SU-DHL-6 (cell line): ENCODE measurements at regions not wholly inside any gene's neighbourhood (a gene's known extent, or its start where the extent isn't known, plus 50 kb on each side); places are given as distances from the start of the nearest gene placed in this dataset.

ENCODE experiments used
- H2AFZ ChIP-seq: fragments of 200-600 bp; sonication (generic); 2 replicates; pipeline ENCODE4 v1.6.1; 2014; ENCODE audit warnings: low read depth, mild to moderate bottlenecking, moderate library complexity, mixed read lengths, antibody characterized with exemption, low read length; ENCODE audit not compliant: severe bottlenecking
- H3F3A ChIP-seq: fragments of 200-600 bp; shearing (Covaris generic); 2 replicates; pipeline ENCODE4 v1.6.0; 2016; ENCODE audit warnings: antibody characterized with exemption, mild to moderate bottlenecking; ENCODE audit not compliant: insufficient read depth
- H3K27ac ChIP-seq: fragments of 200-600 bp; sonication (generic); 2 replicates; pipeline ENCODE4 v1.5.1; 2016; ENCODE audit warnings: low read depth, mild to moderate bottlenecking, low read length, moderate library complexity, mixed read lengths
- H3K27me3 ChIP-seq: fragments of 200-600 bp; sonication (generic), shearing (Covaris generic); 2 replicates; pipeline ENCODE4 v1.6.0; 2014; ENCODE audit warnings: mild to moderate bottlenecking, low read length
- H3K36me3 ChIP-seq: fragments of 200-600 bp; sonication (generic); 2 replicates; pipeline ENCODE4 v1.6.1; 2014; ENCODE audit warnings: mild to moderate bottlenecking, low read length, mixed read lengths
- H3K4me2 ChIP-seq: fragments of 300-600, 200-600 bp; shearing (Covaris generic), sonication (generic); 2 replicates; pipeline ENCODE4 v1.6.0; 2014; ENCODE audit warnings: low read length, low read depth, mild to moderate bottlenecking; ENCODE audit not compliant: poor library complexity, severe bottlenecking
- H3K4me3 ChIP-seq: fragments of 200-600 bp; sonication (generic); 2 replicates; pipeline ENCODE4 v1.5.1; 2014; ENCODE audit warnings: antibody characterized with exemption, low read length, mild to moderate bottlenecking, mixed read lengths; ENCODE audit not compliant: insufficient read depth, poor library complexity, severe bottlenecking
- H3K79me2 ChIP-seq: fragments of 200-600 bp; sonication (generic); 2 replicates; pipeline ENCODE4 v1.6.1; 2014; ENCODE audit warnings: mild to moderate bottlenecking, low read length, moderate library complexity; ENCODE audit not compliant: insufficient read depth
- H3K9ac ChIP-seq: fragments of 200-600 bp; sonication (generic); 2 replicates; pipeline ENCODE4 v1.7.0; 2014; ENCODE audit warnings: mild to moderate bottlenecking, low read length
- H3K9me2 ChIP-seq: fragments of 200-600 bp; sonication (generic); replicated peaks from 2 replicates; pipeline ENCODE4 v1.6.1; 2014; ENCODE audit warnings: low read length; ENCODE audit not compliant: insufficient read depth
- H3K9me3 ChIP-seq: fragments of 200-600 bp; sonication (generic); 2 replicates; pipeline ENCODE4 v1.6.1; 2014; ENCODE audit warnings: low read length, mixed read lengths; ENCODE audit not compliant: insufficient read depth
- H4K20me1 ChIP-seq: fragments of 200-600 bp; sonication (generic); 2 replicates; pipeline ENCODE4 v1.6.1; 2014; ENCODE audit warnings: low read depth, mild to moderate bottlenecking, antibody characterized with exemption, low read length, moderate library complexity, mixed read lengths
- CTCF ChIP-seq: fragments of 200-600 bp; sonication (generic); IDR thresholded peaks from one replicate; pipeline ENCODE4 v1.5.1; 2017; ENCODE audit warnings: antibody characterized with exemption, mild to moderate bottlenecking, low read length, moderate library complexity; ENCODE audit not compliant: insufficient read depth, poor library complexity, severe bottlenecking
- EZH2phosphoT487 ChIP-seq: fragments of 200-600 bp; sonication (generic), shearing (Covaris generic); conservative IDR thresholded peaks from 2 replicates; pipeline ENCODE4 v1.6.1; 2018; ENCODE audit warnings: mild to moderate bottlenecking, antibody characterized with exemption, low read length, moderate library complexity, mixed read lengths

- no peak overlapping the region for H3K4me3 ChIP-seq
- no peak overlapping the region for H3K9ac ChIP-seq
- no peaks in the 10 kb centered on the region for H3K9me2 ChIP-seq
- H3K36me3 ChIP-seq: no peaks in the 10 kb centered on the region
- H3K9me3 ChIP-seq: no peaks in the 10 kb centered on the region
- no peaks in the 10 kb centered on the region; the same call in 1 of the 2 replicates for H4K20me1 ChIP-seq
- H3F3A ChIP-seq: no peaks in the 10 kb centered on the region
- no peak overlapping the region for H2AFZ ChIP-seq
- no peaks in the 10 kb centered on the region for H3K79me2 ChIP-seq
- TF ChIP-seq EZH2phosphoT487: no peak
- no peak for TF ChIP-seq CTCF
- H3K4me2 ChIP-seq: no peak overlapping the region
- no peak overlapping the region for H3K27ac ChIP-seq
- no peaks in the 10 kb centered on the region for H3K27me3 ChIP-seq
Measured at GRCh38 chr12:97301576-97301975, 161.0 kb upstream of the RMST start.

DNA sequence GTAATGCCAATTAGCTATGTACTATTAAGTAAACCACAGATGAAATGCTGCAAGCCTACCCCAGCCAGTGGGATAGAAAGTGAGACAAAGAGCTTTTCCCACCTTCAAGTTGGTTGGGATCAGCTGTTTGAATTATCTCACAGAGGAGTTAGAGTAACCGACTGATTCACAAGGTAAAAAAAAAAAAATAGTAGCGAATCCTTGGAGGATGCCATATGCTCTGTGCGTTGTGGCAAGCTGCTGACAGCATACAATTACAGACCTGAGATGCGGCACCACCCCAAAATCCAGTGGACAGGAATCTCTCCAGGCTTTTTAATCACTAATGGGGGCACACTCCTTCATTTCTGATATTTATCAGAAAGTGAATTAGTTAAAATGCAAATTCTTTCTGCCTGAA is 157.0 kb upstream of the RMST start:
- Histone ChIP-seq H3K4me3 (no peak overlapping the region), H3K27ac (no peak overlapping the region)

GRCh38 chr12:97306147-97306546 is 156.5 kb upstream of the RMST start:
- Histone ChIP-seq H2AFZ (peak overlapping the region; percentile 72), H3K4me3 (no peak overlapping the region), H3K4me2 (peak overlapping the region; percentile 7), H3K36me3 (no peaks in the 10 kb centered on the region), H3K9ac (no peak overlapping the region), H3K27ac (no peak overlapping the region), H3K9me2 (no peaks in the 10 kb centered on the region), H4K20me1 (no peaks in the 10 kb centered on the region; the same call in 1 of the 2 replicates), H3F3A (no peaks in the 10 kb centered on the region), H3K9me3 (no peaks in the 10 kb centered on the region), H3K27me3 (no peaks in the 10 kb centered on the region), H3K79me2 (no peaks in the 10 kb centered on the region)
- TF ChIP-seq CTCF: no peak
- no peak for TF ChIP-seq EZH2phosphoT487

More for the DNA sequence above, 157.0 kb upstream of the RMST start:
- no peaks in the 10 kb centered on the region for H3F3A ChIP-seq
- H3K9ac ChIP-seq: no peak overlapping the region
- H3K9me2 ChIP-seq: no peaks in the 10 kb centered on the region
- TF ChIP-seq EZH2phosphoT487 (no peak), CTCF (no peak)
- no peaks in the 10 kb centered on the region; the same call in 1 of the 2 replicates for H4K20me1 ChIP-seq
- H3K36me3 ChIP-seq: no peaks in the 10 kb centered on the region
- H3K79me2 ChIP-seq: no peaks in the 10 kb centered on the region
- H3K9me3 ChIP-seq: no peaks in the 10 kb centered on the region
- peak overlapping the region; percentile 72 for H2AFZ ChIP-seq
- H3K27me3 ChIP-seq: no peaks in the 10 kb centered on the region
- peak overlapping the region; percentile 7 for H3K4me2 ChIP-seq
